K562 (cell line): ENCODE measurements at regions not wholly inside any gene's neighbourhood (a gene's known extent, or its start where the extent isn't known, plus 50 kb on each side); places are given as distances from the start of the nearest gene placed in this dataset.
A peak's percentile ranks its signal among the peaks of the same experiment; 100 is the strongest.

Experiments
- JUND ChIP-seq, 2 experiments: IDR thresholded peaks; 2 replicates in 1 of 2; 3 replicates in 1 of 2; pipeline ENCODE4 v1.6.1; 2011; ENCODE audit warnings: borderline replicate concordance in 2 of 2, low read depth in 2 of 2, low read length in 2 of 2, improper control_type of control experiment in 1 of 2, missing biosample characterization in 1 of 2, missing genetic modification characterization in 1 of 2, missing genetic modification reagents in 1 of 2
- NFATC3 ChIP-seq: fragments of 450-650 bp; IDR thresholded peaks from 2 replicates; pipeline ENCODE4 v1.6.1; 2017; ENCODE audit warnings: mild to moderate bottlenecking
- NRF1 ChIP-seq, 2 experiments: fragments of 450-650 bp; IDR thresholded peaks in 1 of 2; conservative IDR thresholded peaks in 1 of 2; 2 replicates each; pipeline ENCODE4 v1.6.1; 2014; ENCODE audit warnings: mild to moderate bottlenecking in 2 of 2
- U2AF1 ChIP-seq: fragments of 200-400 bp; formaldehyde crosslinking; optimal IDR thresholded peaks from 2 replicates; pipeline ENCODE3; 2017; ENCODE audit warnings: mild to moderate bottlenecking, low read depth, low read length, moderate library complexity
- ZKSCAN8 ChIP-seq: fragments of 200-800 bp; sonication (Bioruptor generic); IDR thresholded peaks from 2 replicates; pipeline ENCODE4 v1.6.1; 2016; ENCODE audit warnings: missing genetic modification characterization, missing compliant biosample characterization
- ZNF444 ChIP-seq: fragments of 250-450 bp; sonication (Bioruptor Pico); IDR thresholded peaks from 2 replicates; pipeline ENCODE4 v1.4.0; 2020; ENCODE audit warnings: mild to moderate bottlenecking, moderate library complexity
- TF ChIP-seq, protein P1 (sequence below), 2 experiments: fragments of 450-650 bp; formaldehyde crosslinking in 1 of 2; IDR thresholded peaks; 2 replicates each; pipeline versions ENCODE4 v1.4.0 to v1.6.1; 2014 to 2020; ENCODE audit warnings: mild to moderate bottlenecking in 2 of 2, borderline replicate concordance in 1 of 2, low read depth in 1 of 2
- TF ChIP-seq, protein P2 (sequence below): fragments of 450-650 bp; IDR thresholded peaks from 2 replicates; pipeline ENCODE4 v1.6.1; 2016; ENCODE audit warnings: mild to moderate bottlenecking
- TF ChIP-seq, protein P3 (sequence below): sonication (generic); formaldehyde crosslinking; IDR thresholded peaks from 2 replicates; pipeline ENCODE4 v1.5.0; 2020; ENCODE audit warnings: missing genetic modification reagents
- TF ChIP-seq, protein P4 (sequence below): sonication (generic); formaldehyde crosslinking; IDR thresholded peaks from 2 replicates; pipeline ENCODE4 v1.8.1; 2022; ENCODE audit warnings: missing genetic modification reagents
- TF ChIP-seq, protein P5 (sequence below), 2 experiments: fragments of 450-650 bp in 1 of 2; sonication (generic) in 1 of 2; formaldehyde crosslinking in 1 of 2; IDR thresholded peaks in 1 of 2; conservative IDR thresholded peaks in 1 of 2; 2 replicates each; pipeline versions ENCODE4 v1.6.1 to v1.8.1; 2016 to 2023; ENCODE audit warnings: mild to moderate bottlenecking in 2 of 2, moderate library complexity in 2 of 2, inconsistent platforms in 1 of 2, missing genetic modification reagents in 1 of 2

DNA sequence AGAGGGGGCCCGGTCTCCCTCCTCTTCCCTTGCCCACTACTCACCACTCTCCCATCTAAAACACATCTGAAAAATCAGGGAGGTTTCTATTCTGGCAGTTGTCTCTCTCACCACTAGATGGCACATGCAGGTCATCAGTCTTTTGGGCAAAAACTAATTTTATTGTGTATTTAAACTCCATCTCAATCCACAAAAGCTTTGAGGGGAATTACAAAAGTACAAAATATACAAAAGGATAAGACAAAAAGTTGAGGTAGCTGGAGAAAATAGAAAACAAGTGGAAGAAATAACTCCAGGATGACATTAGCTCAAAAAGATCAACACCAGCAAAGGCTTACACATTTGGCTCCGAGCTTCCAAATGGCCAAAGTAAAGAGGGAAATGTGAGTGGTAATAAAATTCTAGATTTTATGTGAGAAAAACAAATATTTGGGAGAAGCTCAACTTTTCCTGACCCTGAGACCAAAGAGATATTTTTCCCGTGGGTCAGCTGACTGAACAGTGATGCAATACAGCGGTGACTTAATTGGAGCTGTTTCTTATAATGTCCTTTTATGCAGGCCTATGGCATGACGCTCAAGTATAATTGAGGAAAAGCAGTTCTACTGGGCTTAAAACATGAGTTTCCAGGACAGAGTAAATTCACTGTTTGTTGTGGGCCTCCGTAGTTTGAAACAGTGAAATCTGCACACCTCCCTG lies 79.8 kb upstream of the CHD6 start (continued):
- TF ChIP-seq ZNF444 (CRISPR knock-in tag), result no peak
- 0 out of 2 replicates have a peak, but pooled peaks have one; percentile 28 for TF ChIP-seq NFATC3
- TF ChIP-seq, protein P1, sequence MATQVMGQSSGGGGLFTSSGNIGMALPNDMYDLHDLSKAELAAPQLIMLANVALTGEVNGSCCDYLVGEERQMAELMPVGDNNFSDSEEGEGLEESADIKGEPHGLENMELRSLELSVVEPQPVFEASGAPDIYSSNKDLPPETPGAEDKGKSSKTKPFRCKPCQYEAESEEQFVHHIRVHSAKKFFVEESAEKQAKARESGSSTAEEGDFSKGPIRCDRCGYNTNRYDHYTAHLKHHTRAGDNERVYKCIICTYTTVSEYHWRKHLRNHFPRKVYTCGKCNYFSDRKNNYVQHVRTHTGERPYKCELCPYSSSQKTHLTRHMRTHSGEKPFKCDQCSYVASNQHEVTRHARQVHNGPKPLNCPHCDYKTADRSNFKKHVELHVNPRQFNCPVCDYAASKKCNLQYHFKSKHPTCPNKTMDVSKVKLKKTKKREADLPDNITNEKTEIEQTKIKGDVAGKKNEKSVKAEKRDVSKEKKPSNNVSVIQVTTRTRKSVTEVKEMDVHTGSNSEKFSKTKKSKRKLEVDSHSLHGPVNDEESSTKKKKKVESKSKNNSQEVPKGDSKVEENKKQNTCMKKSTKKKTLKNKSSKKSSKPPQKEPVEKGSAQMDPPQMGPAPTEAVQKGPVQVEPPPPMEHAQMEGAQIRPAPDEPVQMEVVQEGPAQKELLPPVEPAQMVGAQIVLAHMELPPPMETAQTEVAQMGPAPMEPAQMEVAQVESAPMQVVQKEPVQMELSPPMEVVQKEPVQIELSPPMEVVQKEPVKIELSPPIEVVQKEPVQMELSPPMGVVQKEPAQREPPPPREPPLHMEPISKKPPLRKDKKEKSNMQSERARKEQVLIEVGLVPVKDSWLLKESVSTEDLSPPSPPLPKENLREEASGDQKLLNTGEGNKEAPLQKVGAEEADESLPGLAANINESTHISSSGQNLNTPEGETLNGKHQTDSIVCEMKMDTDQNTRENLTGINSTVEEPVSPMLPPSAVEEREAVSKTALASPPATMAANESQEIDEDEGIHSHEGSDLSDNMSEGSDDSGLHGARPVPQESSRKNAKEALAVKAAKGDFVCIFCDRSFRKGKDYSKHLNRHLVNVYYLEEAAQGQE (IDR thresholded peaks at IDR 0.05; ENCODE audit: borderline replicate concordance), result peak; percentile 41; the same call in 1 of the 2 replicates
- TF ChIP-seq, protein P1 (CRISPR knock-in tag; IDR thresholded peaks at IDR 0.05; ENCODE audit: low read depth), result no peak
- no peak for TF ChIP-seq ZKSCAN8 (CRISPR knock-in tag)
- TF ChIP-seq, protein P2, sequence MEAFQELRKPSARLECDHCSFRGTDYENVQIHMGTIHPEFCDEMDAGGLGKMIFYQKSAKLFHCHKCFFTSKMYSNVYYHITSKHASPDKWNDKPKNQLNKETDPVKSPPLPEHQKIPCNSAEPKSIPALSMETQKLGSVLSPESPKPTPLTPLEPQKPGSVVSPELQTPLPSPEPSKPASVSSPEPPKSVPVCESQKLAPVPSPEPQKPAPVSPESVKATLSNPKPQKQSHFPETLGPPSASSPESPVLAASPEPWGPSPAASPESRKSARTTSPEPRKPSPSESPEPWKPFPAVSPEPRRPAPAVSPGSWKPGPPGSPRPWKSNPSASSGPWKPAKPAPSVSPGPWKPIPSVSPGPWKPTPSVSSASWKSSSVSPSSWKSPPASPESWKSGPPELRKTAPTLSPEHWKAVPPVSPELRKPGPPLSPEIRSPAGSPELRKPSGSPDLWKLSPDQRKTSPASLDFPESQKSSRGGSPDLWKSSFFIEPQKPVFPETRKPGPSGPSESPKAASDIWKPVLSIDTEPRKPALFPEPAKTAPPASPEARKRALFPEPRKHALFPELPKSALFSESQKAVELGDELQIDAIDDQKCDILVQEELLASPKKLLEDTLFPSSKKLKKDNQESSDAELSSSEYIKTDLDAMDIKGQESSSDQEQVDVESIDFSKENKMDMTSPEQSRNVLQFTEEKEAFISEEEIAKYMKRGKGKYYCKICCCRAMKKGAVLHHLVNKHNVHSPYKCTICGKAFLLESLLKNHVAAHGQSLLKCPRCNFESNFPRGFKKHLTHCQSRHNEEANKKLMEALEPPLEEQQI, result no peak
- no peak for TF ChIP-seq NRF1 (conservative IDR thresholded peaks at IDR 0.05 in 1 of 2, IDR thresholded peaks at IDR 0.05 in 1 of 2)
- TF ChIP-seq, protein P3, sequence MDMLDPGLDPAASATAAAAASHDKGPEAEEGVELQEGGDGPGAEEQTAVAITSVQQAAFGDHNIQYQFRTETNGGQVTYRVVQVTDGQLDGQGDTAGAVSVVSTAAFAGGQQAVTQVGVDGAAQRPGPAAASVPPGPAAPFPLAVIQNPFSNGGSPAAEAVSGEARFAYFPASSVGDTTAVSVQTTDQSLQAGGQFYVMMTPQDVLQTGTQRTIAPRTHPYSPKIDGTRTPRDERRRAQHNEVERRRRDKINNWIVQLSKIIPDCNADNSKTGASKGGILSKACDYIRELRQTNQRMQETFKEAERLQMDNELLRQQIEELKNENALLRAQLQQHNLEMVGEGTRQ (CRISPR knock-in tag), result 0 out of 2 replicates have a peak, but pooled peaks have one; percentile 20
- no peak for TF ChIP-seq U2AF1
- TF ChIP-seq, protein P4, sequence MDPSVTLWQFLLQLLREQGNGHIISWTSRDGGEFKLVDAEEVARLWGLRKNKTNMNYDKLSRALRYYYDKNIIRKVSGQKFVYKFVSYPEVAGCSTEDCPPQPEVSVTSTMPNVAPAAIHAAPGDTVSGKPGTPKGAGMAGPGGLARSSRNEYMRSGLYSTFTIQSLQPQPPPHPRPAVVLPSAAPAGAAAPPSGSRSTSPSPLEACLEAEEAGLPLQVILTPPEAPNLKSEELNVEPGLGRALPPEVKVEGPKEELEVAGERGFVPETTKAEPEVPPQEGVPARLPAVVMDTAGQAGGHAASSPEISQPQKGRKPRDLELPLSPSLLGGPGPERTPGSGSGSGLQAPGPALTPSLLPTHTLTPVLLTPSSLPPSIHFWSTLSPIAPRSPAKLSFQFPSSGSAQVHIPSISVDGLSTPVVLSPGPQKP, result no peak
- TF ChIP-seq, protein P5, sequence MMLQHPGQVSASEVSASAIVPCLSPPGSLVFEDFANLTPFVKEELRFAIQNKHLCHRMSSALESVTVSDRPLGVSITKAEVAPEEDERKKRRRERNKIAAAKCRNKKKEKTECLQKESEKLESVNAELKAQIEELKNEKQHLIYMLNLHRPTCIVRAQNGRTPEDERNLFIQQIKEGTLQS (IDR thresholded peaks at IDR 0.05), result peak; percentile 85
- TF ChIP-seq, protein P5 (CRISPR knock-in tag; conservative IDR thresholded peaks at IDR 0.05), result no peak; the same call in 1 of the 2 replicates
- TF ChIP-seq JUND (IDR thresholded peaks at IDR 0.05; ENCODE audit: borderline replicate concordance, low read depth, low read length), result peak; percentile 13; the same call in 1 of the 2 replicates
- TF ChIP-seq JUND (tag; IDR thresholded peaks at IDR 0.05; ENCODE audit: borderline replicate concordance, low read depth, low read length), result no peak; the same call in 2 of the 3 replicates
